IMR-90 (cell line): ENCODE measurements at regions not wholly inside any gene's neighbourhood (a gene's known extent, or its start where the extent isn't known, plus 50 kb on each side); places are given as distances from the start of the nearest gene placed in this dataset.

Experiments used
- ATAC-seq: fragments of 200-7000 bp; cut with Tn5 transposase; 2 replicates; pipeline ENCODE4 v1.9.1; 2020; ENCODE audit warnings: low read depth, mild to moderate bottlenecking, moderate library complexity
- BruUV-seq: library from RNA; stranded (reverse); fragments of 400-500 nt; replicated peaks from 2 replicates; lab custom pipeline; 2021; lab: Mats Ljungman, UMichigan
- CTCF ChIA-PET: fragments of 300-600 bp; formaldehyde crosslinking; extraction: SDS; loops from one replicate; lab custom pipeline; 2021; ENCODE audit warnings: antibody characterized with exemption; lab: Yijun Ruan, JAX
- POLR2A ChIA-PET: fragments of 300-600 bp; sonication (Branson Sonifier 250); formaldehyde crosslinking; loops from one replicate; lab custom pipeline; 2022; ENCODE audit warnings: antibody characterized with exemption; ENCODE audit not compliant: unreplicated experiment; lab: Charles Lee
- DNase-seq: peaks from one replicate; pipeline ENCODE4 v3.0.0; 2013
- H2AFZ ChIP-seq: replicated peaks from 2 replicates; pipeline ENCODE3; 2013; ENCODE audit warnings: low read length, mild to moderate bottlenecking; ENCODE audit not compliant: poor library complexity
- H2AK5ac ChIP-seq: 2 replicates; pipeline ENCODE4 v1.6.1; 2013; ENCODE audit warnings: low read depth, low read length, inconsistent platforms
- H2AK9ac ChIP-seq: replicated peaks from 2 replicates; pipeline ENCODE3; 2013; ENCODE audit warnings: mild to moderate bottlenecking, low read depth, low read length, moderate library complexity; ENCODE audit not compliant: poor library complexity
- H2BK120ac ChIP-seq: 2 replicates; pipeline ENCODE4 v1.6.1; 2013; ENCODE audit warnings: low read depth, low read length, inconsistent platforms
- H2BK15ac ChIP-seq: 3 replicates; pipeline ENCODE4 v1.6.1; 2013; ENCODE audit warnings: low read depth, low read length, inconsistent platforms
- H2BK20ac ChIP-seq: 2 replicates; pipeline ENCODE4 v1.6.1; 2013; ENCODE audit warnings: low read depth, mild to moderate bottlenecking, inconsistent platforms, low read length, moderate library complexity
- H2BK5ac ChIP-seq: 2 replicates; pipeline ENCODE4 v1.6.1; 2013; ENCODE audit warnings: mild to moderate bottlenecking, low read depth, low read length, inconsistent platforms; ENCODE audit not compliant: poor library complexity, severe bottlenecking
- H3K14ac ChIP-seq: replicated peaks from 2 replicates; pipeline ENCODE4 v1.6.1; 2013; ENCODE audit warnings: low read depth, low read length, inconsistent platforms
- H3K18ac ChIP-seq: 2 replicates; pipeline ENCODE4 v1.6.1; 2013; ENCODE audit warnings: low read depth, low read length, control low read depth
- H3K23ac ChIP-seq: 2 replicates; pipeline ENCODE4 v1.6.1; 2013; ENCODE audit warnings: low read depth, low read length, inconsistent platforms
- H3K27ac ChIP-seq: 2 replicates; pipeline ENCODE4 v1.5.1; 2013; ENCODE audit warnings: mild to moderate bottlenecking, control low read depth, low read length; ENCODE audit not compliant: insufficient read depth
- H3K27me3 ChIP-seq: 2 replicates; pipeline ENCODE4 v1.6.1; 2013; ENCODE audit warnings: low read length; ENCODE audit not compliant: control insufficient read depth, insufficient read depth
- H3K36me3 ChIP-seq: 2 replicates; pipeline ENCODE4 v1.6.1; 2013; ENCODE audit warnings: low read length, mixed read lengths; ENCODE audit not compliant: control insufficient read depth, insufficient read depth
- H3K4ac ChIP-seq: 2 replicates; pipeline ENCODE4 v1.6.1; 2013; ENCODE audit warnings: low read depth, low read length, inconsistent platforms
- H3K4me1 ChIP-seq: 2 replicates; pipeline ENCODE4 v1.6.1; 2013; ENCODE audit warnings: low read length, mixed read lengths; ENCODE audit not compliant: control insufficient read depth, insufficient read depth
- H3K4me2 ChIP-seq: 2 replicates; pipeline ENCODE4 v1.6.1; 2013; ENCODE audit warnings: low read depth, mild to moderate bottlenecking, control low read depth, low read length, moderate library complexity
- H3K4me3 ChIP-seq: 2 replicates; pipeline ENCODE4 v1.5.1; 2013; ENCODE audit warnings: low read depth, mild to moderate bottlenecking, control low read depth, low read length, moderate library complexity; ENCODE audit not compliant: insufficient read depth
- H3K56ac ChIP-seq: 2 replicates; pipeline ENCODE4 v1.6.1; 2013; ENCODE audit warnings: low read length, inconsistent platforms; ENCODE audit not compliant: insufficient read depth; ENCODE audit errors: extremely low read depth
- H3K79me1 ChIP-seq, 2 experiments: 2 replicates each; pipeline ENCODE4 v1.6.1; 2013; ENCODE audit warnings: low read length in 2 of 2, inconsistent platforms in 1 of 2, low read depth in 1 of 2
- H3K9ac ChIP-seq: 2 replicates; pipeline ENCODE4 v1.6.1; 2013; ENCODE audit warnings: low read depth, low read length, control low read depth
- H3K9me1 ChIP-seq: 2 replicates; pipeline ENCODE4 v1.6.1; 2013; ENCODE audit warnings: low read length, inconsistent platforms; ENCODE audit not compliant: insufficient read depth
- H3K9me3 ChIP-seq: 2 replicates; pipeline ENCODE4 v1.6.1; 2013; ENCODE audit warnings: low read length; ENCODE audit not compliant: control insufficient read depth, insufficient read depth
- H4K20me1 ChIP-seq: 2 replicates; pipeline ENCODE4 v1.6.1; 2013; ENCODE audit warnings: low read length, inconsistent platforms; ENCODE audit not compliant: insufficient read depth
- H4K5ac ChIP-seq: 2 replicates; pipeline ENCODE4 v1.6.1; 2013; ENCODE audit warnings: mild to moderate bottlenecking, low read depth, low read length, control low read depth
- H4K8ac ChIP-seq, 2 experiments: 2 replicates each; pipeline ENCODE4 v1.6.1; 2013; ENCODE audit warnings: low read depth in 2 of 2, low read length in 2 of 2, control low read depth in 1 of 2, inconsistent platforms in 1 of 2
- H4K91ac ChIP-seq: 2 replicates; pipeline ENCODE4 v1.6.1; 2013; ENCODE audit warnings: low read depth, low read length, inconsistent platforms; ENCODE audit not compliant: insufficient read depth
- BHLHE40 ChIP-seq: fragments of 150-350 bp; IDR thresholded peaks from 2 replicates; pipeline ENCODE4 v1.6.1; 2016; ENCODE audit warnings: mild to moderate bottlenecking, low read depth, low read length
- CEBPB ChIP-seq: IDR thresholded peaks from 2 replicates; pipeline ENCODE4 v1.6.1; 2012; ENCODE audit warnings: low read depth, low read length, improper control_type of control experiment
- CHD1 ChIP-seq: IDR thresholded peaks from 2 replicates; pipeline ENCODE4 v1.6.1; 2012; ENCODE audit warnings: low read depth, low read length, improper control_type of control experiment
- FOS ChIP-seq: fragments of 150-350 bp; IDR thresholded peaks from 2 replicates; pipeline ENCODE4 v1.6.1; 2016; ENCODE audit warnings: low read depth, low read length
- MAFK ChIP-seq: IDR thresholded peaks from 2 replicates; pipeline ENCODE4 v1.6.1; 2012; ENCODE audit warnings: low read depth, low read length, improper control_type of control experiment
- MAZ ChIP-seq: IDR thresholded peaks from 2 replicates; pipeline ENCODE4 v1.6.1; 2012; ENCODE audit warnings: low read depth, mild to moderate bottlenecking, low read length, improper control_type of control experiment, moderate library complexity, borderline replicate concordance
- MXI1 ChIP-seq: IDR thresholded peaks from 2 replicates; pipeline ENCODE4 v1.6.1; 2012; ENCODE audit warnings: low read depth, mild to moderate bottlenecking, low read length, moderate library complexity, borderline replicate concordance
- NFE2L2 ChIP-seq: fragments of 150-350 bp; IDR thresholded peaks from 2 replicates; pipeline ENCODE4 v1.6.1; 2016; ENCODE audit warnings: low read depth, mild to moderate bottlenecking, low read length
- POLR2A ChIP-seq: IDR thresholded peaks from 2 replicates; pipeline ENCODE4 v1.6.1; 2012; ENCODE audit warnings: mild to moderate bottlenecking, low read depth, low read length
- RAD21 ChIP-seq: IDR thresholded peaks from 2 replicates; pipeline ENCODE4 v1.6.1; 2012; ENCODE audit warnings: low read length, improper control_type of control experiment
- RCOR1 ChIP-seq: IDR thresholded peaks from 2 replicates; pipeline ENCODE4 v1.6.1; 2012; ENCODE audit warnings: mild to moderate bottlenecking, low read length, improper control_type of control experiment; ENCODE audit not compliant: insufficient replicate concordance
- RFX5 ChIP-seq: IDR thresholded peaks from 2 replicates; pipeline ENCODE4 v1.8.0; 2012; ENCODE audit warnings: low read depth, mild to moderate bottlenecking, low read length, moderate library complexity
- SMC3 ChIP-seq: fragments of 150-350 bp; IDR thresholded peaks from 2 replicates; pipeline ENCODE4 v1.6.1; 2016; ENCODE audit warnings: low read depth, mild to moderate bottlenecking, antibody characterized with exemption, low read length, moderate library complexity
- USF2 ChIP-seq: fragments of 150-350 bp; IDR thresholded peaks from 2 replicates; pipeline ENCODE4 v1.6.1; 2017; ENCODE audit warnings: mild to moderate bottlenecking, antibody characterized with exemption, low read length, low read depth
- WGBS, 2 experiments: methylation state at CpG; one replicate each; pipeline versions ENCODE4 v1.1.5 to v1.1.7; 2013; ENCODE audit warnings: missing lambda C conversion rate in 2 of 2; ENCODE audit not compliant: insufficient read length in 1 of 2; ENCODE audit errors: extremely low coverage in 2 of 2; 5-methylcytosine and 5-hydroxymethylcytosine counted together
- dilution Hi-C: fragments of 300-500 bp; cut with HindIII; formaldehyde crosslinking; loops from one replicate; pipeline ENCODE4 v1.14.3; 2018; ENCODE audit warnings: low sequenced_read_pairs; ENCODE audit not compliant: unreplicated experiment
- in situ Hi-C: fragments of 300-500 bp; cut with MboI; formaldehyde crosslinking; loops from 3 replicates; pipeline ENCODE4 v1.14.3; 2019; ENCODE audit warnings: low sequenced_read_pairs, inconsistent platforms, mixed read lengths
- intact Hi-C: fragments of 100-400 bp; cut with micrococcal nuclease; formaldehyde crosslinking; loops from 2 replicates; pipeline ENCODE4 v1.10.0; 2022
- TF ChIP-seq, protein P1 (sequence below): fragments of 150-350 bp; IDR thresholded peaks from 2 replicates; pipeline ENCODE4 v1.6.1; 2016; ENCODE audit warnings: low read depth, mild to moderate bottlenecking, low read length, moderate library complexity, borderline replicate concordance
- TF ChIP-seq, protein P2 (sequence below): conservative IDR thresholded peaks from 2 replicates; pipeline ENCODE4 v1.5.1; 2012; ENCODE audit warnings: mild to moderate bottlenecking, low read depth, low read length, improper control_type of control experiment

GRCh38 chr1:219330669-219331068 lies 157.0 kb downstream of the LYPLAL1 start:
- WGBS, 2 experiments, result 100% methylated on average over 2 of the region's 2 CpGs; no CpG with 5 or more reads in 1 of the 2 experiments
- ATAC-seq (no peak), DNase-seq (no peak)
- H2BK20ac ChIP-seq, result no peak overlapping the region
- dilution Hi-C loops (no loop called here), intact Hi-C loops (no loop called here), in situ Hi-C loops (no loop called here)
- H2AK5ac ChIP-seq, result no peak overlapping the region
- H4K91ac ChIP-seq, result no peak overlapping the region
- ChIA-PET POLR2A (no interaction called here), CTCF (interaction anchor here (0.6 kb wide), 1 partner anchor 55 kb away, joined by 3 read pairs; no protein-coding TSS in a partner anchor)
- H3K23ac ChIP-seq, result no peak overlapping the region
- no peaks in the 10 kb centered on the region for H3K27me3 ChIP-seq
- no peak overlapping the region for H2BK5ac ChIP-seq
- no peak overlapping the region for H4K5ac ChIP-seq
- H3K4ac ChIP-seq, result no peak overlapping the region
- H4K20me1 ChIP-seq, result no peaks in the 10 kb centered on the region
- no peaks in the 10 kb centered on the region for H3K79me1 ChIP-seq
- H4K8ac ChIP-seq, result no peak overlapping the region
- no peak overlapping the region for H2AK9ac ChIP-seq
- BruUV-seq, result no TSS peak
- H2AFZ ChIP-seq, result no peak overlapping the region
- H3K4me3 ChIP-seq, result no peak overlapping the region
- no peaks in the 10 kb centered on the region; the same call in 1 of the 2 replicates for H3K9me1 ChIP-seq
- peaks cover 2% of the 10 kb centered on the region; the same call in 1 of the 2 replicates for H3K36me3 ChIP-seq
- no peak overlapping the region for H3K9ac ChIP-seq
- no peak overlapping the region for H3K27ac ChIP-seq
- no peak overlapping the region for H2BK15ac ChIP-seq
- no peak overlapping the region for H2BK120ac ChIP-seq
- no peaks in the 10 kb centered on the region for H3K9me3 ChIP-seq
- no peak overlapping the region for H3K14ac ChIP-seq
- no peak overlapping the region for H3K56ac ChIP-seq
- H3K4me2 ChIP-seq, result no peak overlapping the region
- TF ChIP-seq RFX5 (no peak), FOS (no peak), RCOR1 (no peak), MAFK (no peak), BHLHE40 (no peak), NFE2L2 (no peak), USF2 (no peak), RAD21 (no peak), MXI1 (no peak), MAZ (no peak), SMC3 (no peak), CHD1 (no peak), POLR2A (no peak), CEBPB (no peak)
- TF ChIP-seq, protein P1, sequence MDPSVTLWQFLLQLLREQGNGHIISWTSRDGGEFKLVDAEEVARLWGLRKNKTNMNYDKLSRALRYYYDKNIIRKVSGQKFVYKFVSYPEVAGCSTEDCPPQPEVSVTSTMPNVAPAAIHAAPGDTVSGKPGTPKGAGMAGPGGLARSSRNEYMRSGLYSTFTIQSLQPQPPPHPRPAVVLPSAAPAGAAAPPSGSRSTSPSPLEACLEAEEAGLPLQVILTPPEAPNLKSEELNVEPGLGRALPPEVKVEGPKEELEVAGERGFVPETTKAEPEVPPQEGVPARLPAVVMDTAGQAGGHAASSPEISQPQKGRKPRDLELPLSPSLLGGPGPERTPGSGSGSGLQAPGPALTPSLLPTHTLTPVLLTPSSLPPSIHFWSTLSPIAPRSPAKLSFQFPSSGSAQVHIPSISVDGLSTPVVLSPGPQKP, result no peak
- TF ChIP-seq, protein P2, sequence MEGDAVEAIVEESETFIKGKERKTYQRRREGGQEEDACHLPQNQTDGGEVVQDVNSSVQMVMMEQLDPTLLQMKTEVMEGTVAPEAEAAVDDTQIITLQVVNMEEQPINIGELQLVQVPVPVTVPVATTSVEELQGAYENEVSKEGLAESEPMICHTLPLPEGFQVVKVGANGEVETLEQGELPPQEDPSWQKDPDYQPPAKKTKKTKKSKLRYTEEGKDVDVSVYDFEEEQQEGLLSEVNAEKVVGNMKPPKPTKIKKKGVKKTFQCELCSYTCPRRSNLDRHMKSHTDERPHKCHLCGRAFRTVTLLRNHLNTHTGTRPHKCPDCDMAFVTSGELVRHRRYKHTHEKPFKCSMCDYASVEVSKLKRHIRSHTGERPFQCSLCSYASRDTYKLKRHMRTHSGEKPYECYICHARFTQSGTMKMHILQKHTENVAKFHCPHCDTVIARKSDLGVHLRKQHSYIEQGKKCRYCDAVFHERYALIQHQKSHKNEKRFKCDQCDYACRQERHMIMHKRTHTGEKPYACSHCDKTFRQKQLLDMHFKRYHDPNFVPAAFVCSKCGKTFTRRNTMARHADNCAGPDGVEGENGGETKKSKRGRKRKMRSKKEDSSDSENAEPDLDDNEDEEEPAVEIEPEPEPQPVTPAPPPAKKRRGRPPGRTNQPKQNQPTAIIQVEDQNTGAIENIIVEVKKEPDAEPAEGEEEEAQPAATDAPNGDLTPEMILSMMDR, result no peak
- no peaks in the 10 kb centered on the region for H3K4me1 ChIP-seq
- no peak overlapping the region for H3K18ac ChIP-seq
